HUDEP-2 (cell line): ENCODE measurements at regions not wholly inside any gene's neighbourhood (a gene's known extent, or its start where the extent isn't known, plus 50 kb on each side); places are given as distances from the start of the nearest gene placed in this dataset.
"Not testable (repeated sequence)": the region's sequence is repeated elsewhere in the genome, so short reads cannot be mapped to it uniquely, and the experiment has no call there.

ENCODE experiments used
- DNase-seq, 76 experiments: peaks; one replicate each; lab custom pipeline; 2025; ENCODE audit not compliant: unreplicated experiment in 76 of 76; lab: John Stamatoyannopoulos, UW

DNA sequence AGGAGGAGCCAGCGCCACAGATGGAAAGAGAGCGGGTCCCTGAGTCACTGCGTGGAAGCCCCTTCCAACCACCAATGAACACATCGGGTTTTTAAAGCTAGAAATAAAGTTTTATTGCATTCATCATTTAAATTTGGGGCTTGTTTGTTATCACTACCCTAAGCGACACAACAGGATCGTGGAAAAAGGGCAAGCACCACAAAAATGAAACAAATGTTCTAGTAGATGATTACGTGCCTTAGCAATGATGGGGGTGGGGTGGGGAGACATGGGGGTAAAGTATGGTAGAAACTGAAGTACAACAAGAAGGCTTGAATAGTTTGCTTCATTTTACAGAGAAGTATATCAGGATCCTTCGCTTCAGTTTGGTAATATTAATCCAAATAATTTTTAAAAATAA is 221.6 kb upstream of the ATP10A start:
- DNase-seq = no peak

DNA sequence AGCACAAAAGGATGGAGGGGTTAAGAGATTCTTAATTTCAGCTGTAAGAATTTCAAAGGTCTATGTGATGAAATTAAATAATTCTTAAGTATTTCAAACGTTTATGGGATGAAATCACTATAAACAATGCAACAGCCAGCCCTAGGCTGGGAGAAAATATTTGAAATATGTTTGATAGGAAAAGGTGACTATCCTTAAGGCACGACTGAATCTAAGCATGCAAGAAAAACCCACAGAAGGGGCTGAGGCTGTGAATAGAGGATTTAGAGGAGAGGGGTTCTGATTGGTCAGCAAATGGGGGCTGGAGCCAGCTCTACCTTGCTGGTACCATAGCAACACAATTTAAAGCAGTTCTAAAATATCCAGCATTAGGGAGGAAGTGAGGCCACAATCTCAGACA is 220.8 kb upstream of the ATP10A start:
- DNase-seq = no peak

DNA sequence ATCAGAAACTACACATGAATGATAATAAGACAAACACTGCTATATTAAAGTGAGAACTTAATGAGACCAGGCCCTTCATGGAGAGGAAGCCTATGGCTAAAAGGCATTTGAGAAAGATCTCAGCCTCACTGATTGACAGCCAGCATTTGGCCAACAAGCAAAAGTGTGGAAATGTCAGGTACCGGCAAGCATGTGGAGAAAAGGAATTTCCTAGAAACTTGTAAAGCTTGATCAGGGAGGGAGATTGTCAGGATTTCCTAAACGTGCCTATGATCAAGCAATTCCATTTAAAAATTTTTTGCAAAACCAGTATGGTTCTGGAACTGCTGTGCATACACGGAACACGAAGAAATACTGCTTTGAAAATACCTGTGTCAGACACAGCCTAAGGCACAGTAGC is 220.3 kb upstream of the ATP10A start:
- no peak for DNase-seq

DNA sequence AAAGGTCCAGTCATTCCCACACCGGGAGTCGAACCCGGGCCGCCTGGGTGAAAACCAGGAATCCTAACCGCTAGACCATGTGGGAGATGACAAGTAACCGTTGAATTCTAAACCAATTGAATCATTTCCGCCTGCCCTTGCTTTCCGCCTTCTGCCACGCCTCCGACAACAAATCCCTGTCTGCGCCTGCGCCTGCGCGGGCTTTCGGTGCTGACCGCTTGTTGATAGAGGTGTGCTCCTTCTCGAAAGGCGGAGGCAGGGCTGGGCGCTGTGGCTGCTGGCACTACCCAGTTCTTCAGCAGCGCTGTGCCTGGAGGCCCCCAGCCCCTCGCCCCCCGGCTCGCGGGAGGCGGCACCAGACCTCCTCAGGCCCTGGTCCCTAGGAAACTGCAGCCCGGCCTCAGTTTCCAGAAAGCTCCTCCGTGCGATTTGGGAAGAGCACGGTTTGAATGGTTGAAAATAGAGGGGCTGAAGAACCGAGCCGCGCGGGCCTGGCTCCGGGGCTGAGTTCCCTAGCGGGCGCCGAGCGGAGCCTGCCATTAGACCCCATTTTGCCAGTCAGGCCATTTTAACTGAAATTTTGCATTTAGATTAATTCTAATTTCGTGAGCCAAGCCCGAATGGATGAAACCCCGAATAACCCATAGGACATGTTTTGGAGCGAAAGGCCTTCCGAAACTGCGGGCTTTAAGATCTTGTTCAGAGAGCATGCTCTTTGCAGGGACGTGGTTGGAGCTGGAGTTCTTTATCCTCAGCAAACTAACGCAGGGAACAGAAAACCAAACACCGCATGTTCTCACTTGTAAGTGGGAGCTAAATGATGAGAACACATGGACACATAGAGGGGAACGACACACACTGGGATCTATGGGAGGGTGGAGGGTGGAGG is 219.3 kb upstream of the ATP10A start:
- DNase-seq = peak; percentile 30 to 95 (median 90)

DNA sequence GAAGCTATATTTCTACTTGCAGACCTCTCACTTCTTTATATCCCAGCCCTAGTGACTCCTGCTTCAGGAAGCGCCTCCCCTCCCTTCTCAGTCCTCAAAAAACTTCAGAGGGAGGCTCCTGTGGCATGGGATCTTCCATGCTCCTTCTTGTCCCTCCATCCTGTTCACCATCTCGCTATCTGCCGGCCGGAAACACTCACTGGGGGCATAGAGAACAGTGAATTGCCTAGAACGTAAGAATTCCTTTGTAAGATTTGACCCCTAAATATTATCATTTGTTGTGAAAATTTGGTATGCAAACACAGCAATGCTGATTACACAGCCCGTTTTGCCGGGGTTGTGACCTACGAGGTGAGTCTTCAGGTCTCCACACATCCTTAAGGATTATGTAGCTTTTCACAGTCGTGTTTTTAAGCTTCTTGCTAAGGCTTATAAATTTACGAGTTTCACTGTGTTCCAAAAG is 218.7 kb upstream of the ATP10A start:
- DNase-seq = no peak

DNA sequence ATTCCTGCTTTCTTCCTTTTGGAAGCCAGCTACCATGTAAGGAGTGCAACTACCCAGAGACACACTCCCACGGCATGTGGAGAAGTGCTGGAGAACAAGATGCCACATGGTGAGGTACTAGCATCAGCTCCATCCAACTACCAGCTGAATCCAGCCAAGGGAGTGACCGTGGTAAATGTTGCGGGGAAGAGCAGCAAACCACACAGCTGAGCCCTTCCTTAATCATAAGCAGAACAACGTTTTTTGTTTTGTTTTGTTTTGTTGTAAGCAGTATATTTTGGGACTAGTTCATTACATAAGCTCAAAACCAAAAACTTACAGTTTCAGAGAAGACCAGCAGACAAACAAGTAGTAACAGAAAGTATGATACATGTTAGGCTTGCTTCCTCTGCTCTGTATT is 212.6 kb upstream of the ATP10A start:
- DNase-seq = no peak

DNA sequence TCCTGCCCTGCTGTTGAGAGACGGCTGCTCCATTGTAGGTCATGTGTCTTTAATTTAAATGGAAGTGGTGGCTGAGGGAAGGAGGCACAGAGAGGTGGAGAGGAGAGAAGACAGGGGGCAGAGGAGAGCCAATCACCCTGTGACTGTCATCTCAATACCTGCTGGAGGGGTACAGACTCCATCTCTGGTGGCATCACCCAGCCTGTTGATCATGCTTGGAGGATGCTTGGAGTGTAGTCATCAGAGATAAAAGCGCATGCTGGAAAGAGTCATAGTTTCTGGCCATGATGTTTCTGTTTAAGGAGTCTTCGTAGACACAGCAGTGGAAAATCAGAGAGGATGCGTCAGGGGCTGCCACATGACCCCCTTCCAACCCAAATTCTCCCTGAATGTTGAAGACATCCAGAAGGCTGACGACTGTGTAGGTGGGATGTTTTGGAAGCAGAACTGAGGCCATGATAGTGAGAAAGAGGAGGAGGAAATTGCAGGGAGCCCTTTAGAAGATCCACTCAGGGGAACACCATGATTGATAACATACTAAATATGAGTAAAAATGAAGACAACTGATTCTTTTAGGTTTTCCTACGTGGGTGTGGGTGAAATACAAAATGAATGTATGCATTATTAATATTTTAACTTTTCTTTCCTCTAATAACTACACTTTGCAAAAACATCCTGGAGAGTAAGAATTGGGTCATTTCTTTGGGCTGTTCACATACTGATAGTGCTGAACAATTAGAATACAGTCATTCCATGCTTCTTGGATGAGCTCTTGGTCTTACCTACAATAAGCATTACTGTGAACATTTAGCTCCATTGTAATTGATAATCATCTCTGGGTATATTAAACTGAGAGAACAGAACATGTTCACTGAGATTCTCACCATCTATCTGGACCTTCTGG is 210.6 kb upstream of the ATP10A start:
- peak in 1 of 76 experiments; percentile 4 for DNase-seq

DNA sequence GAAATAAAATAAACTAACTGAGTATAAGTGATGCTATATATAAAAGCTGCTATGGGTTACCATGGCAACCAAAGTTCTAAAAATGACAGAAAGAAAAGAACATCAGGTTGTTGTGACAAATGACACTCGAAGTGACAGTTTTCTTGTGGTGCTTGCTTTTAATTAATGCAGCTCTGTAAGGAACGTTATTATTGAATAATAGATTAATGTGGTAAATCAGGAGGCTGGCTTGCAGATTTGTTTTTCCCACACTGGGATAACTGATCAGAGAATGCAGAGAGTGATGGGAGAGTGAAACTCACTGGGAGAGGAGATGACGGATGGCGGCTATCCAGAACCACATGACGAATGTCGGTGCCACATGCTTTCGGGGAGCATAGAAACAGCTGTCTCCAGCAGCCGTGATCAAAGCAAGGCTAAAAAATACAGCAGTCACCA is 207.0 kb upstream of the ATP10A start:
- DNase-seq = no peak

DNA sequence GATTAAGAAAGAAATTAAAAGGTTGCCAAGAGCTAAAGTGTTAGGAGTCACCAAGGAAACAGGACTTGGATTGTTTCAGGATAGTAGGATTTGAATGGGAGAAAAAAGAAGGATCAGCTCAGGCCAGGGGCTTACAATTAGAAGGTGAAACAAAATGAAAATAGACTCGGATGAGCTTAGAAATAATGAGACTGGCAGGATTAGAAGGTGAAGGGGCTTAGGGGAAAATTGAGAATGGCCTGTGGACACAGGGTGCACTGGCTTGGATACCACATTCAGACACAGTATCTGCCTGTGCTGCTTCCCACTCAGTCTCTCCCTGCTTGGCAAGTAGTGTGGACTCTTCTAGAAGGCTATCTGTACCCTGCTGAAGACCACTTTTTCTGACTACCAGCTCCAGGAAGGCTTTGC is 206.1 kb upstream of the ATP10A start:
- DNase-seq = no peak

DNA sequence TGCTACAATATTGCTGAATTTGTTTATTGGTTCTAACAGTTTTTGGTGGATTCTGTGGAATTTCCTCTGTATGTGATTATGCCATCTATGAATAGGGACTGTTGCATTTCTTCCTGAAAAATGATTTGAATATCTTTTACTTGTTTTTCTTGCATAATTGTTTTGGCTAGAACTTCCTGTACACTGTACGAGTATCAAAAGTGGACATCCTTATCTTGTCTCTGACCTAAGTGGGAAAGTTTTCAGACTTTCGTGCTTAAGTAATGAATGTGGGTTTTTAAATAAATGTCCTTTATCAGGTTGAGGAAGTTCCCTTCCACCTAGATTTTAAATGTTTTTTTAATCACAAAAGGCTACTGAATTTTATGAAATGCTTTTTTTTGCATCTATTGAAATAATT is 203.8 kb upstream of the ATP10A start:
- DNase-seq = no peak

DNA sequence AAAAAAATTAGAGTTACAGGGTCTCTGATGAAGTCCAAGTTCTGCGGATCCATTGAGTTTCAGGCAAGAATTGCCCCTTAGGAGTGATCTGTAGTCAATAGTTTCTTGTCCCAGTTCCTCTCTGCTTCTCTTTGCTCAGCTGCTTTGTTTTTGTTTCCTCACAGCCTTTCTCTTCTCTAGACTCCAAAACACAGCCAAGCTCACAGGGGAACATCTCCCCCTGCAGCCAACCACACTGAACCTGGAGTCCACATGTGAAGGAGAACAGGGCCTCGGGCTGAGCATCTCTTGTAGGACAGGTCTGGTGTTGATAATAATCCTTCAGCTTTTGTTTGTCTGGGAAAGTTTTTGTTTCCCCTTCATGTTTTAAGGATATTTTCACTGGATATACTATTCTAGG is 202.6 kb upstream of the ATP10A start:
- no peak for DNase-seq

DNA sequence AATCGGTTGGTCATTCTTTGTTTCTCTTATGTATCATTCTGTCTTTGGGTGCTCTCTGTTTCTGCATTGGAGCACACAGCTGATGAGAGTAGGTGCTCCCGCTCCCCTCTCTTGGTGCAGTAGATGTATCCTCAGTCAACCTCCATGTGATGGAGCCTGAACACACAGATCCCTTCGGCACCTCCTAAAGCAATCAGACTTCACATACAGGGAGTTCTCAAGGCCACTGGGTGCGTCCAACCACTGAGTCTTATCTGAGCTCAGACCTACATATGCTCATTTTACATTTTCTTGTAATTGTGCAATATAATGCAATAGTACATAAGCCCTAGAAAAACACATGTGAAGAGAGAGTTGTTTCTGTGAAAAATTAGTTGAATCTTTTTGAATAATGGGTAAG is 198.1 kb upstream of the ATP10A start:
- DNase-seq = no peak

DNA sequence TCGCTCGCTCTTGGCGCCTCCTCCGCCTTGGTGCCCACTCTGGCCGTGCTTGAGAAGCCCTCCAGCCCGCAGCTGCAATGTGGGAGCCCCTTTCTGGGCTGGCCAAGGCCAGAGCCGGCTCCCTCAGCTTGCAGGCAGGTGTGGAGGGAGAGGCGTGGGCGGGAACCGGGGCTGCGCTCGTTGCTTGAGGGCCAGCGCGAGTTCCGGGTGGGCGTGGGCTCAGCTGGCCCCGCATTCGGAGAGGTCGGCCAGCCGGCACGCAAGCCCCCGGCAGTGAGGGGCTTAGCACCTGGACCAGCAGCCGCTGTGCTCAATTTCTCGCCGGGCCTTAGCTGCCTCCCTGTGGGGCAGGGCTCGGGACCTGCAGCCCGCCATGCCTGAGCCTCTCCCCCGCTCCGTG is 193.6 kb upstream of the ATP10A start:
- DNase-seq = not testable (repeated sequence)

DNA sequence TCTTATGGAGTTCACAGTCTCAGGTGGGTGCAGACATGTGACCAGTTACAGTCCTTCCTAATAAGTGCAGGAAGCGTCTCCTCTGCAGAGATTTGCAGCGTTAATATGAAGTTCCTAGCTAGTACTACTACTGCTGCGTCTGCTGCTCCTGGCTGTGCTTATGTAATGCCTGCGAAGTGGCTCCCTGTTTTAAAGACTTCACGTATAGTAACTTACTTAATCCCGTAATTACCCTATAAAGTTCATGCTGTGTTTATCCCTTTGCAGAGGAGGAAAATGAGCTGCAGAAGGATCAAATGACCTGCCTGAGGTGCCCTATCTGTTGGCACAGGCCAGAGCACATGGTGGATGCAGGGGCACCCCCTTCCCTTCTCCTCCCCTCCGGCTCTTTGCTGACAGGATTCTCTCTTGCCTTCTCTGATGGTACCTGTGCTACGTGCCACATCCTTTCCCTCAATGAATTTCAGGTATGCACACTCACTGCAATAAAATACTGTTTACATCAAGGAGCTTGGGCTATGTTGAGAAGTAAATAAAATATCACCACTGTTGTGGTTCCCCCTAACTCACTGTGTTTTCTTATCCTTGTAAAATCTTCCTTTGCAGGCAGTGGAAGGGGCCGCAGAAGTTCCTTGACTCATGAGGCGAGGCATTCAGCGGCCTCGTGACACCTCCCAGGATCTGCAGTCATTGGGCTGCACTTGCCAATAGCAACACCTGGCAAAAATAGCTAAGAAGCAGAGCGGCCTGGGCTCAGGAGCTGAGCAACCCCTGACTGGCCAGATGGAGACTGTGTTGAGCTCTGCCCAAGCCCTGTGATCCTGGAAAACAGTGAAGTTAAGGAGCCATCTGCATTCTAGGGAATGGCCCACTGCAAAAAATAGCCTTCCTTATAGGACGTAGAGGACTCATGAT is 188.9 kb upstream of the ATP10A start:
- DNase-seq = no peak

DNA sequence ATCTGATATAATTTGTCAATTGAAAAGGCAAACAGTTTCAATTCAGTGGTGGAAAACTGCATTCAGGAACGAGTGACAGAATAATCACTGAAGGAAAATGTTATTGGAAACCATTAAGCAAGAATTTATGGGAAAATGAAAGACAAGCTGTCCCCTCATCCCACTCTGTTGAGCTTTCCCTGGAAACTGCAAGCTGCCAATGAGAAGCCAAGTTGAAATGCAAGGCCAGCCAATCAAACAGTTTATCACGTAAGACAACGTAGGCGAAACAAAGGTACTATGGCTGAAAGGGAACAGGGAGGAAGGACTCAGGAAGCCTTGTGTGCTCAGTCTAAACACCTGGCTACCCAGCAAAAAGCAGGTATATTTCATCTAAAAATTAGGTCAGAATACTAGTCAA is 187.9 kb upstream of the ATP10A start:
- no peak for DNase-seq

DNA sequence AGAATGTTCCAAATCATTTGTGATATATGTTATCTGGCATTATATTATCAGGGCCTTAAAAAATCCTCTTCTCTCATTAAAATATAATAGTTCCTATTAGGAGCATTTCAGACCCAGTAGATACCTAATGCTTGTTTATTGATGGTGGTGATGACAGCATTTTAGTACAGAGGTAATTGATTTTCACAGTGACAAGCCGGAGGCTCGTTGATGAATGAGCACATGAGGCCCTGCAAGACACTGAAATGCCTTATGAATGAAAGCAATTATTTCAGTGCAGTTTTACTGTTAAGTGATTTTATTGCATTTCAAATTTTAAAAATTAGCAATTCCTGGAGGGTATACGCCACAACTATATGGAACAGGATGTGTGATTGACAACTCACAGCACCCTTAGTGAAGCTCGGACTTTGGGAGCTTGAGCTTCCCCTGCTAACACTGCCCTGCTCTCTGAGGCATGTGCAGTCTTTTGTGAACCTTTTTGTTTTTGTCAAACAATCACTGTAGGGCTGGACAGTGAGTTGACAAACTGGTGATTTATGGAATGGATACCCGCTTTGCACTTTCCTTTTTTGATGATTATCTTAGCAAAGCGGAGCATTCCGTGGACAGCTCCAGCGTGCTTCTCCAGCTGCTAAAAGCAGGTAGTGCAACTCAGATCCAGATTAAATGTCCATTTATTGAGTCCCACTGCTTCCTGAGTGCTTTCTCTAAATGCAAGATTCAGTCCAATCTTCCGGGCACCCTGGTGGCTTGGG is 187.0 kb upstream of the ATP10A start:
- no peak for DNase-seq

DNA sequence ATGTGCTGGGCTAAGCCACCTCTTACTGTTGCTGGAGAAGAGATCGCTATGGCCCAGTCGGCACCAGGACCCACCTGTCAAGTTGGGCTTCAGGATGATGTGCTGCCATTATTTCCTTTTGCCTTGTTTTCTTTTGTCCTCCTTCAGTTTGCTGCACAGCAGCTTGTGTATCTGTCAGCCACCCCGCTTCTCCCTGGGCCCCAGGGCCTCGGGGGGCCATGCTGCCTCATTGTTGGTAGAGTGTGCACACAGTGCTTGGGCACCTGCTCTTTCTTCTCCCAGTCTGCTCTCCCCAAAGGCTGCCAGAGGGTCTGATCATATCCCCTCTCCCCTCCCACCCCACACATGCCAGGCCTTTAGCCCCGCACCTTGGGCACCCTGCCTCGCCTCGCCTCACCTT is 185.5 kb upstream of the ATP10A start:
- DNase-seq = no peak

DNA sequence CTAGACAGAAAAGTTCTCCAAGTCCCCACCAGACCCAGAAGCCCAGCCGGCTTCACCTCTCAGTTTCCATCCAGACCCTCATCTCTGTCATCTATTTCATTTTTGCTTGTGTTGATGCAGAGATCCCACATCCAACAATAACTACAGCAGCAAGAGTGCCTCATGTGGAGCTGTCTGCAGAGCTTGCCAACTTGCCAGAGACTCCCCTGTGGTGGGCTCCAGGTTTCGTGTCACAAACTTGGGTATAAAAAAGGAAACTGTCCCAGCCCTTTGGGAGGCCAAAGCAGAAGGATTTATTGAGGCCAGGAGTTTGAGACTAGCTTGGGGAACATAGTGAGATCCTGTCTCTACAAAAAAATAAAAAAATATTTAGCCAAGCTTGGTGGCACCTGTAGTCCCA is 182.4 kb upstream of the ATP10A start:
- no peak for DNase-seq

DNA sequence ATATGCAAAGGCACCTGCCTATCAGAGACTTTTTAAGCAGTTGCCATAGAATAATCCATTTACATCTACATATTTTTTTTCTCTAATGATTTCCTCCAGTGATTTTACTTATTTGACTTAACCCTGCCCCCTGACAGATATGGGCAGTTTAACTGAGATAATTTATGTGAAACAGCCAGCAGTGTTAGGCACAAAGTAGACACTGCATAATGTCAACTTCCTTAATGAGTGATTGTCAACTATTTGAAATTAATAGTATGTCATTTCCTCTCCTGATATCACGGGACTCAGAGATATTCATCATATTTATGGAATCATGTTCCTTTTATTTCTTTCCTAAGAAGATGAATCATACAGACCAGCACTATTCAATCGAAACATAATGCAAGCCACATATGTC is 179.9 kb upstream of the ATP10A start:
- no peak for DNase-seq

DNA sequence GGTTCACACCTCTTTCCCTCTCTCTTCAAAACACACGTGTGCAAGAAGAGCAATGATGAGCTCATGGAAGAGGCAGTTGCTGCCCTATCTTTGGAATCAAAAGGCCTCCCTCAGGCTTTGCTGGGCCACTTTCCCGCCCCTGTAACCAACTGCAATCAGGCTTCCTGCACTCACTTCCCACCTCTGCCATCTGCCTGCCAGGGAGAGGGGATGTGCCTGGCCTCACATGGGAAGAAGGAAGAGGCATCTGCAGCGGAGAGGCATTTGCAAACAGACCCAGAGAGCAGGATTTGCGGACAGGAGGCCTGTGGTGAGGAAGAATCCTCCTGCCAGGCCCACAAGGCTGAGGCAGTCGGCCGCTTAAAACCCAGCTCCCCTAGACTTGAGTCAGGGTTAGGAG is 175.6 kb upstream of the ATP10A start:
- no peak for DNase-seq
